ENCODE measurements at regions not wholly inside any gene's neighbourhood (a gene's known extent, or its start where the extent isn't known, plus 50 kb on each side); places are given as distances from the start of the nearest gene placed in this dataset.

DNA sequence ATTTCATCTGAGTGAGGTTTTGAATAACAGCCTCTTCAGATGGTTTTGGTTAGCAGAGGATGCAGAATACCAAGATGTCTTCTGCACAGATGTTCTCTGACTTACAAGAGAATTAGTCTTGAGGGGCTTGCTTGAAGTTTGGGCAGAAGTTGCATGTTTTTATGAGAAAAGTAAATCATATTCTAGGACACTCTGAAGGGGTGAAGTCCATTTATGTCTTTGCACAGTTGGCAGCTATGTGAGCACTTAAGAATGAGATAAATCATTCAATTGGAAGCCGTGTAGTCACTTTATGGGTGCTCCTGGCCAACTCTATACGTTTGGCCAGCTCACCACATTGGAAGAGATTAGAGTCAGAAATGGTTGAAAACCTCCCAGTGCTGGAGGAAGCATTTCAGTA lies 252.7 kb upstream of the KCNIP4 start:
- ATAC-seq (no peak), DNase-seq (no peak)
- no peak for TF ChIP-seq CTCF (IDR thresholded peaks at IDR 0.05)
- intact Hi-C loops (cut with DNase I) = no loop called here
- no peaks in the 10 kb centered on the region for H3K4me1 ChIP-seq
- H3K9me3 ChIP-seq = no peaks in the 10 kb centered on the region
- no peak overlapping the region for H3K27ac ChIP-seq
- H3K36me3 ChIP-seq = no peaks in the 10 kb centered on the region
- H3K27me3 ChIP-seq = no peaks in the 10 kb centered on the region
- H3K4me3 ChIP-seq = no peak overlapping the region

- Histone ChIP-seq H3K27me3 (no peaks in the 10 kb centered on the region), H3K9me3 (peaks cover 0 to 2% of the 10 kb centered on the region in 2 donors), H3K36me3 (no peaks in the 10 kb centered on the region), H3K4me3 (no peak overlapping the region), H3K4me1 (no peaks in the 10 kb centered on the region), H3K27ac (no peak overlapping the region)
- TF ChIP-seq CTCF (IDR thresholded peaks at IDR 0.05) = no peak
- no peak for ATAC-seq
- intact Hi-C loops (cut with DNase I) = no loop called here
- DNase-seq = no peak
Measured at GRCh38 chr4:22196551-22196950, 248.0 kb upstream of the KCNIP4 start.

- H3K9me3 ChIP-seq = peaks cover 0 to 2% of the 10 kb centered on the region in 2 donors
- no peak for ATAC-seq
- no peak overlapping the region for H3K27ac ChIP-seq
- H3K4me3 ChIP-seq = no peak overlapping the region
- DNase-seq = no peak
- TF ChIP-seq CTCF (IDR thresholded peaks at IDR 0.05) = no peak
- intact Hi-C loops (cut with DNase I) = no loop called here
- H3K27me3 ChIP-seq = no peaks in the 10 kb centered on the region
- H3K36me3 ChIP-seq = no peaks in the 10 kb centered on the region
- H3K4me1 ChIP-seq = no peaks in the 10 kb centered on the region
Measured at GRCh38 chr4:22192084-22192511, 243.5 kb upstream of the KCNIP4 start.

DNA sequence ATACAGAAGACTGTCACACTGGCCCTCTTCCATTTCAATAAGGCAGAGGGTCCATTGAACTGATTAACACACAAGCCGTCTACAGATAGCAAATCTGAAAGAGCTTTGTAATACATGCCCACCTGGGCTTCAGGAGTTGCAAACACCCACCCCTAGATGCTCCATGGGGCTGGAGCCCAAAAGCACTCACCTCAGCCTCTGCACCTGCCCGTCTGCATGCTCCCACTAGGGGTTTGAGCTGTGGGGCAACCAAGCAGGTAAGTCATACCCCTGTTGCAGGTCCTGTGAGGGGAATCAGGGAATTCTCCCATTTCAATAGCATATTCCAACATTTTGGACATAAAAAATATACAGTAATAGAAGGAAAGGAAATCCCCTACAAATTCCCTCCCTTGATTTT lies 243.0 kb upstream of the KCNIP4 start:
- H3K36me3 ChIP-seq = no peaks in the 10 kb centered on the region
- intact Hi-C loops (cut with DNase I) = no loop called here
- TF ChIP-seq CTCF (IDR thresholded peaks at IDR 0.05) = no peak
- H3K4me1 ChIP-seq = no peaks in the 10 kb centered on the region
- H3K4me3 ChIP-seq = no peak overlapping the region
- ATAC-seq = no peak
- H3K9me3 ChIP-seq = peaks cover 0 to 2% of the 10 kb centered on the region in 2 donors
- H3K27ac ChIP-seq = no peak overlapping the region
- H3K27me3 ChIP-seq = no peaks in the 10 kb centered on the region
- DNase-seq = no peak

GRCh38 chr4:22190855-22191254 lies 242.3 kb upstream of the KCNIP4 start:
- no peaks in the 10 kb centered on the region for H3K27me3 ChIP-seq
- no peak overlapping the region for H3K27ac ChIP-seq
- no peaks in the 10 kb centered on the region for H3K36me3 ChIP-seq
- DNase-seq (no peak), ATAC-seq (peak; percentile 53)
- intact Hi-C loops (cut with DNase I) = no loop called here
- H3K9me3 ChIP-seq = no peaks in the 10 kb centered on the region
- no peak overlapping the region for H3K4me3 ChIP-seq
- TF ChIP-seq CTCF (IDR thresholded peaks at IDR 0.05) = no peak
- no peaks in the 10 kb centered on the region for H3K4me1 ChIP-seq
